ENCODE measurements at regions not wholly inside any gene's neighbourhood (a gene's known extent, or its start where the extent isn't known, plus 50 kb on each side); places are given as distances from the start of the nearest gene placed in this dataset.

- H3K27me3 ChIP-seq (replicated peaks; ENCODE audit: control insufficient read depth, insufficient read depth, low read length), result no peaks in the 10 kb centered on the region
- H3K4me1 ChIP-seq, result peaks cover 9% of the 10 kb centered on the region; the same call in 1 of the 2 replicates
- Mint-ChIP-seq H3K27ac (ENCODE audit: unreplicated experiment) (no peak overlapping the region), H3K9me3 (ENCODE audit: unreplicated experiment) (peaks cover 10% of the 10 kb centered on the region), H3K4me1 (ENCODE audit: low read depth, unreplicated experiment) (peaks cover 6% of the 10 kb centered on the region), H3K27me3 (ENCODE audit: insufficient read depth, unreplicated experiment) (no peaks in the 10 kb centered on the region), H3K36me3 (ENCODE audit: insufficient read depth, unreplicated experiment) (no peaks in the 10 kb centered on the region), H3K4me3 (ENCODE audit: unreplicated experiment) (no peak overlapping the region)
- H3K9me3 ChIP-seq, result no peaks in the 10 kb centered on the region
- H3K36me3 ChIP-seq (ENCODE audit: control insufficient read depth, insufficient read depth, low read length), result no peaks in the 10 kb centered on the region
- BruUV-seq (replicated peaks), result no TSS peak
- POLR2A ChIA-PET, result no interaction called here
- no peak for DNase-seq
- CTCF ChIA-PET, result no interaction called here
- TF ChIP-seq CTCF (IDR thresholded peaks at IDR 0.05; ENCODE audit: insufficient read depth in 1 of 2, low read depth in 1 of 2, low read length in 1 of 2, severe bottlenecking in 1 of 2, unreplicated experiment in 1 of 2), result no peak
- intact Hi-C loops (cut with micrococcal nuclease; ENCODE audit: unreplicated experiment), result no loop called here
- H3K4me3 ChIP-seq (ENCODE audit: low read depth, low read length), result no peak overlapping the region
These were observed 377.2 kb upstream of the PDE3A start for GRCh38 chr12:19991146-19991545.

GRCh38 chr12:19992311-19992710 lies 376.0 kb upstream of the PDE3A start:
- no TSS peak for BruUV-seq (replicated peaks)
- H3K27me3 ChIP-seq (replicated peaks; ENCODE audit: control insufficient read depth, insufficient read depth, low read length), result no peaks in the 10 kb centered on the region
- H3K4me3 Mint-ChIP-seq (ENCODE audit: unreplicated experiment), result no peak overlapping the region
- peak overlapping the region; percentile 22 for H3K27ac Mint-ChIP-seq (ENCODE audit: unreplicated experiment)
- H3K36me3 Mint-ChIP-seq (ENCODE audit: insufficient read depth, unreplicated experiment), result no peaks in the 10 kb centered on the region
- CTCF ChIA-PET, result no interaction called here
- H3K27me3 Mint-ChIP-seq (ENCODE audit: insufficient read depth, unreplicated experiment), result no peaks in the 10 kb centered on the region
- intact Hi-C loops (cut with micrococcal nuclease; ENCODE audit: unreplicated experiment), result no loop called here
- POLR2A ChIA-PET, result no interaction called here
- peaks cover 9% of the 10 kb centered on the region; the same call in 1 of the 2 replicates for H3K4me1 ChIP-seq
- no peaks in the 10 kb centered on the region for H3K36me3 ChIP-seq (ENCODE audit: control insufficient read depth, insufficient read depth, low read length)
- no peaks in the 10 kb centered on the region for H3K9me3 ChIP-seq
- no peak for DNase-seq
- peaks cover 6% of the 10 kb centered on the region for H3K4me1 Mint-ChIP-seq (ENCODE audit: low read depth, unreplicated experiment)
- peaks cover 10% of the 10 kb centered on the region for H3K9me3 Mint-ChIP-seq (ENCODE audit: unreplicated experiment)
- no peak overlapping the region for H3K4me3 ChIP-seq (ENCODE audit: low read depth, low read length)
- no peak for TF ChIP-seq CTCF (IDR thresholded peaks at IDR 0.05; ENCODE audit: insufficient read depth in 1 of 2, low read depth in 1 of 2, low read length in 1 of 2, severe bottlenecking in 1 of 2, unreplicated experiment in 1 of 2)

GRCh38 chr12:19994968-19995367 lies 373.4 kb upstream of the PDE3A start:
- no TSS peak for BruUV-seq (replicated peaks)
- no peak for TF ChIP-seq CTCF (IDR thresholded peaks at IDR 0.05; ENCODE audit: insufficient read depth in 1 of 2, low read depth in 1 of 2, low read length in 1 of 2, severe bottlenecking in 1 of 2, unreplicated experiment in 1 of 2)
- POLR2A ChIA-PET, result no interaction called here
- Mint-ChIP-seq H3K4me1 (ENCODE audit: low read depth, unreplicated experiment) (peaks cover 19% of the 10 kb centered on the region), H3K27ac (ENCODE audit: unreplicated experiment) (no peak overlapping the region), H3K36me3 (ENCODE audit: insufficient read depth, unreplicated experiment) (no peaks in the 10 kb centered on the region), H3K4me3 (ENCODE audit: unreplicated experiment) (no peak overlapping the region), H3K27me3 (ENCODE audit: insufficient read depth, unreplicated experiment) (no peaks in the 10 kb centered on the region), H3K9me3 (ENCODE audit: unreplicated experiment) (peaks cover 10% of the 10 kb centered on the region)
- Histone ChIP-seq H3K9me3 (no peaks in the 10 kb centered on the region), H3K4me1 (peaks cover 35% of the 10 kb centered on the region), H3K36me3 (ENCODE audit: control insufficient read depth, insufficient read depth, low read length) (no peaks in the 10 kb centered on the region), H3K27me3 (replicated peaks; ENCODE audit: control insufficient read depth, insufficient read depth, low read length) (no peaks in the 10 kb centered on the region), H3K4me3 (ENCODE audit: low read depth, low read length) (no peak overlapping the region)
- DNase-seq, result no peak
- intact Hi-C loops (cut with micrococcal nuclease; ENCODE audit: unreplicated experiment), result no loop called here
- CTCF ChIA-PET, result no interaction called here
